HCT116 (cell line): ENCODE measurements at regions not wholly inside any gene's neighbourhood (a gene's known extent, or its start where the extent isn't known, plus 50 kb on each side); places are given as distances from the start of the nearest gene placed in this dataset.

ENCODE experiments used
- CTCF ChIP-seq, 3 experiments: fragments of 200-600 bp in 1 of 3; sonication (generic) in 1 of 3; IDR thresholded peaks in 2 of 3; conservative IDR thresholded peaks in 1 of 3; 2 replicates each; pipeline ENCODE4 v1.5.1; 2012 to 2017; ENCODE audit warnings: low read depth in 2 of 3, low read length in 2 of 3, antibody characterized with exemption in 1 of 3, borderline replicate concordance in 1 of 3, control low read depth in 1 of 3, mild to moderate bottlenecking in 1 of 3, mixed read lengths in 1 of 3, mixed run types in 1 of 3, moderate library complexity in 1 of 3; ENCODE audit not compliant: insufficient read depth in 1 of 3
- EZH2phosphoT487 ChIP-seq: fragments of 200-600 bp; IDR thresholded peaks from 2 replicates; pipeline ENCODE4 v1.6.1; 2018; ENCODE audit warnings: antibody characterized with exemption, borderline replicate concordance
- POLR2A ChIP-seq: IDR thresholded peaks from 2 replicates; pipeline ENCODE4 v1.7.0; 2011; ENCODE audit warnings: borderline replicate concordance; ENCODE audit not compliant: insufficient read depth, insufficient read length; ENCODE audit errors: extremely low read depth
- RAD21 ChIP-seq: IDR thresholded peaks from 2 replicates; pipeline ENCODE4 v1.6.1; 2012; ENCODE audit warnings: low read depth, mild to moderate bottlenecking
- REST ChIP-seq: IDR thresholded peaks from 2 replicates; pipeline ENCODE4 v1.6.1; 2012; ENCODE audit warnings: low read depth
- TCF7L2 ChIP-seq: IDR thresholded peaks from 2 replicates; pipeline ENCODE4 v1.7.0; 2011; ENCODE audit warnings: borderline replicate concordance, inconsistent platforms; ENCODE audit not compliant: insufficient read depth, insufficient read length; ENCODE audit errors: extremely low read depth
- ZBTB33 ChIP-seq: IDR thresholded peaks from 2 replicates; pipeline ENCODE4 v1.6.1; 2011; ENCODE audit warnings: mild to moderate bottlenecking, low read length, moderate library complexity; ENCODE audit not compliant: insufficient replicate concordance; ENCODE audit errors: extremely low read depth
- TF ChIP-seq, protein P1 (sequence below): IDR thresholded peaks from 2 replicates; pipeline ENCODE4 v1.6.1; 2012
- TF ChIP-seq, protein P2 (sequence below): IDR thresholded peaks from 2 replicates; pipeline ENCODE4 v1.6.1; 2012

- TF ChIP-seq, protein P1, sequence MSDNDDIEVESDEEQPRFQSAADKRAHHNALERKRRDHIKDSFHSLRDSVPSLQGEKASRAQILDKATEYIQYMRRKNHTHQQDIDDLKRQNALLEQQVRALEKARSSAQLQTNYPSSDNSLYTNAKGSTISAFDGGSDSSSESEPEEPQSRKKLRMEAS = no peak
- TF ChIP-seq RAD21 = no peak
- peak; percentile 25 for TF ChIP-seq TCF7L2
- no peak for TF ChIP-seq REST
- peak in 2 of 3 experiments; percentile 45 to 50; a peak in 4 of 6 replicates for TF ChIP-seq CTCF (IDR thresholded peaks at IDR 0.05 in 2 of 3, conservative IDR thresholded peaks at IDR 0.05 in 1 of 3; ENCODE audit: borderline replicate concordance in 1 of 3, insufficient read depth in 1 of 3, low read depth in 2 of 3, low read length in 2 of 3)
- TF ChIP-seq, protein P2, sequence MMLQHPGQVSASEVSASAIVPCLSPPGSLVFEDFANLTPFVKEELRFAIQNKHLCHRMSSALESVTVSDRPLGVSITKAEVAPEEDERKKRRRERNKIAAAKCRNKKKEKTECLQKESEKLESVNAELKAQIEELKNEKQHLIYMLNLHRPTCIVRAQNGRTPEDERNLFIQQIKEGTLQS = no peak
- TF ChIP-seq POLR2A = no peak
- TF ChIP-seq ZBTB33 = no peak
- TF ChIP-seq EZH2phosphoT487 = no peak
These were observed 60.5 kb upstream of the ANKEF1 start for GRCh38 chr20:9974324-9974723.
